HCEC 1CT (cell line): ENCODE measurements at regions not wholly inside any gene's neighbourhood (a gene's known extent, or its start where the extent isn't known, plus 50 kb on each side); places are given as distances from the start of the nearest gene placed in this dataset.

Source experiments
- DNase-seq: peaks from one replicate; pipeline ENCODE4 v3.0.0-alpha.2; 2017

DNA sequence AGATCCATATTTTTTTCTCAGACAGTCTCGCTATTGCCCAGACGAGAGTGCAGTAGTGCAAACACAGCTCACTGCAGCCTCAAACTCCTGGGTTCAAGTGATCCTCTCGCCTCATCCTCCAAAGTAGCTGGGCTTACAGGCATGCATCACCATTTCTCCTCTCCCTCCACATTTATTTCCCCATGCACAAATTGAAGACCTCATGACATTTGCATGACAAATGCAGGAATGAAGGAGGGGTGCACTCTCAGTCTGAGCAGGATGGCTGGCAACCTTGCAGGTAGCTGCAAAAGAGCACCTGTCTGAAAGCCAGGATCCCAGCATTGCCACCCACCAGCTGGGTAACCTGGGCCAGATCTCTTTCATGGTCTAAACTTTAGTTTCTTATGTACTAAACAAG is 111.2 kb downstream of the SH3TC2 start:
- no peak for DNase-seq

DNA sequence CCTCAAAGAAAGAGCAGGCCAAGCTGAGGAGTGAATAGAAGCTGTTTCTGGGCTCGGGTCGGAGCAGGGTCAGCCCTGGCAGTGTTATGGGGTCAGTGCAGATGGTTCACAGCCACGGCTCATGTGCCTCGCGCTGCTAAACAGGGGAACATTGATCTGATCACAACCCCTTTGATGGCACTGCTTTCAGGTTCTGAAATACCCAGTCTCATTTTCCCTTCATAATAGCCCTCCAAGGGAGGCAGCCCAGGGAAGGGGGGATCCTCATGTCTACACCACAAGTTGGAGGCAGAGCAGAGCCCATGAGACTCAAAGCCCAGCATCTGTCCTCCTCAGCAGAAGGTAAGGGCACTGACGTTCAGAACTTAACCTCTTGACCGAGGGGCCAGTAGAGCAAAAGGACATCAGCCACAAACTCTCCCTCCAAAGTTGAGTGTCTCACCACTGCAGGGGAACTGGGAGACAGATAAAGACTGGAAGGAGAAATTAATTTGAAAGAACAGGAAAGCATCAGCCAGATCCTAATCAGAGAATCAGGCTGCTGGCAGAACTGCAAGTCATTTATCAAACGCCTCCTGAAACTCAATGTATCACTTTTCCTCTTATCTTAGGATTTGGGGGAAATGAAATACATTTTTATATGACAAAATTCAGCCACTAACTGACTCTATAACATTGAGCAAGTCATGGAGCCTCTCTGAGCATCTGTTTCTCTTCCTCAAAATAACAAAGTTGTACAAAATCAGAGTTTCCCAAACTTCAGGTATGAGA is 110.6 kb downstream of the SH3TC2 start:
- no peak for DNase-seq

DNA sequence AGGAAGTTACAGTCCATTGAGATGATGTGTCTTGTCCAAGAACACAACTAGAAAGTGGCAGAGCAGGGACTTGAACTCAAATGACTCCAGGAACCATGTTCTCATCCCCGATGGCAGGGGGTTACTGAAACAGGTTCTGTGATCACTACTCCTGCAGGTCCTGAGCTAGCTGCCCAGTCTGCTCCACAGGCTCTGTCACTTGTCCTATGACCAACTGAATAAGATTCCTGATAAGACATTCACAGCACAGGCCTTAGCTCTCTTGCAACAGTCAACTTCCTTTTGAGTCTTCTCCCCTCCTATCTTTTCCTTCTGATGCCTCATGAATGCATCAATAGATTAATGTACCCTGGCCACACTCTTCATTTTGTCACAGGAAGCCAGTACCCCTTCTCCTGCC is 109.2 kb downstream of the SH3TC2 start:
- DNase-seq: no peak
